Stimulated activated naive B cell treated with anti-CD40 and anti-IgM and Interleukin-4, amounts not matched to agents 10 μg/mL and 1 μg/mL and 100 μg/mL, for 72 hours (primary cell): ENCODE measurements at regions not wholly inside any gene's neighbourhood (a gene's known extent, or its start where the extent isn't known, plus 50 kb on each side); places are given as distances from the start of the nearest gene placed in this dataset.

Experiments used
- ATAC-seq, 2 donors: fragments of 150-1000 bp; cut with Tn5 transposase; replicated peaks; 2 replicates each; pipeline ENCODE4 v1.10.0; 2021; ENCODE audit warnings: moderate library complexity in 1 of 2
- DNase-seq: peaks from one replicate; pipeline ENCODE4 v3.0.0; 2021
- H3K27ac Mint-ChIP-seq: one replicate; pipeline ENCODE4 v1.8.0; 2022; ENCODE audit warnings: mild to moderate bottlenecking, mixed read lengths
- H3K27me3 Mint-ChIP-seq, 2 donors: one replicate each; pipeline ENCODE4 v1.8.0; 2022; ENCODE audit warnings: mixed read lengths in 2 of 2
- H3K36me3 Mint-ChIP-seq, 2 donors: one replicate each; pipeline ENCODE4 v1.8.0; 2022; ENCODE audit warnings: mixed read lengths in 2 of 2, mild to moderate bottlenecking in 1 of 2
- H3K4me1 Mint-ChIP-seq, 2 donors: one replicate each; pipeline ENCODE4 v1.8.0; 2022; ENCODE audit warnings: mixed read lengths in 2 of 2, mild to moderate bottlenecking in 1 of 2
- H3K4me3 Mint-ChIP-seq, 2 donors: one replicate each; pipeline ENCODE4 v1.8.0; 2022; ENCODE audit warnings: mild to moderate bottlenecking in 2 of 2, mixed read lengths in 2 of 2, moderate library complexity in 1 of 2
- H3K9me3 Mint-ChIP-seq, 2 donors: one replicate each; pipeline ENCODE4 v1.8.0; 2022; ENCODE audit warnings: mixed read lengths in 2 of 2, mild to moderate bottlenecking in 1 of 2

- H3K9me3 Mint-ChIP-seq: peaks cover 0 to 4% of the 10 kb centered on the region in 2 donors
- DNase-seq: no peak
- no peak for ATAC-seq
Observed at GRCh38 chr1:230548357-230548756, 93.9 kb upstream of the COG2 start.

GRCh38 chr1:230545181-230545580 is 97.1 kb upstream of the COG2 start:
- Mint-ChIP-seq H3K36me3 (no peaks in the 10 kb centered on the region), H3K9me3 (no peaks in the 10 kb centered on the region), H3K27me3 (peaks cover 5 to 22% of the 10 kb centered on the region in 2 donors), H3K4me3 (no peak overlapping the region), H3K4me1 (no peaks in the 10 kb centered on the region), H3K27ac (no peak overlapping the region)
- DNase-seq (no peak), ATAC-seq (no peak)

More at GRCh38 chr1:230548357-230548756, 93.9 kb upstream of the COG2 start:
- Mint-ChIP-seq H3K27me3 (peaks cover 17 to 29% of the 10 kb centered on the region in 2 donors), H3K4me3 (no peak overlapping the region), H3K4me1 (no peaks in the 10 kb centered on the region), H3K27ac (no peak overlapping the region), H3K36me3 (no peaks in the 10 kb centered on the region)

GRCh38 chr1:230544758-230545157 is 97.5 kb upstream of the COG2 start:
- no peaks in the 10 kb centered on the region for H3K9me3 Mint-ChIP-seq
- DNase-seq (no peak), ATAC-seq (no peak)
- no peak overlapping the region for H3K4me3 Mint-ChIP-seq
- no peak overlapping the region for H3K27ac Mint-ChIP-seq
- no peaks in the 10 kb centered on the region for H3K4me1 Mint-ChIP-seq
- peaks cover 5 to 22% of the 10 kb centered on the region in 2 donors for H3K27me3 Mint-ChIP-seq
- no peaks in the 10 kb centered on the region for H3K36me3 Mint-ChIP-seq

GRCh38 chr1:230543085-230543484 is 99.2 kb upstream of the COG2 start:
- Mint-ChIP-seq H3K9me3 (peaks cover 0 to 2% of the 10 kb centered on the region in 2 donors), H3K36me3 (no peaks in the 10 kb centered on the region), H3K27me3 (peaks cover 14 to 20% of the 10 kb centered on the region in 2 donors), H3K4me1 (no peaks in the 10 kb centered on the region), H3K27ac (no peak overlapping the region), H3K4me3 (no peak overlapping the region)
- no peak for DNase-seq
- ATAC-seq: no peak

GRCh38 chr1:230542681-230543080 is 99.6 kb upstream of the COG2 start:
- peaks cover 0 to 2% of the 10 kb centered on the region in 2 donors for H3K9me3 Mint-ChIP-seq
- no peaks in the 10 kb centered on the region for H3K4me1 Mint-ChIP-seq
- H3K27ac Mint-ChIP-seq: no peak overlapping the region
- ATAC-seq: no peak
- H3K36me3 Mint-ChIP-seq: no peaks in the 10 kb centered on the region
- DNase-seq: no peak
- H3K4me3 Mint-ChIP-seq: no peak overlapping the region
- peaks cover 14 to 20% of the 10 kb centered on the region in 2 donors for H3K27me3 Mint-ChIP-seq

DNA sequence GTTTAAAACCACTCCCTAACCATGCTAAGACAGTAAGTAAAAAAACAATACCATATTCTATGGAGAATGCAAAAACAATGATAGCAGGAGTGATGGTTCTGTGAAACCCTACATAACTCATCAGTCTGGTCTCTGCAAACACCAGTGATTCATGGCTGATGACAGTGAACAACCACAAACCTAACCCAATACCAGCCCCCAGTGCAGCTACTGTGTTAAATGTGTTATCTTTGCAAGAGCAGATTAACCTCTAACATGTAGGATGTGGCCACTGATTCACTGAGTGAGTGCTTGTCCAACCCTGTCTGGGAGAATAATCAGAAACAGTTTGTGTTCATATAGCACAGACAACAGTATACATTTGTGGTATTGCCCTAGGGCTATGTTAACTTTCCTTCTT is 100.2 kb upstream of the COG2 start:
- no peak overlapping the region for H3K4me3 Mint-ChIP-seq
- peaks cover 15 to 20% of the 10 kb centered on the region in 2 donors for H3K27me3 Mint-ChIP-seq
- no peaks in the 10 kb centered on the region for H3K36me3 Mint-ChIP-seq
- DNase-seq (no peak), ATAC-seq (no peak)
- H3K27ac Mint-ChIP-seq: no peak overlapping the region
- peaks cover 0 to 2% of the 10 kb centered on the region in 2 donors for H3K9me3 Mint-ChIP-seq
- H3K4me1 Mint-ChIP-seq: no peaks in the 10 kb centered on the region

DNA sequence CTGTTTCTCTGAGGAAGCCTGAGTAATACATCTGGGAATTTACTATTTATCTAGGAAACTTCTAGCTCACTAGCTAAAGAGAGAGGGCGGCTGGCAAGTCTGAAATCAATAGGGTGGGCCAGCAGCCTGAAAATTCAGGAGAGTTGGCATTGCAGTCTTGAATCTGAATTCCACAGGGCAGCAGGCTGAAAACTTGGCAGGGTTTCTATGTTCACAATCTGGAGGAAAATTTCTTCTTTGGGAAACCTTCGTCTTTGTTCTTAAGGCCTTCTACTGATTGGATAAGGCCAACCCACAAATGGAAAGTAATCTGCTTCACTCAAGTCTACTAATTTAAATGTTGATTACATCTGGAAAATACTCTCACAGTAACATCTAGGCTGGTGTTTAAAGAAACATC is 101.0 kb upstream of the COG2 start:
- ATAC-seq (no peak), DNase-seq (no peak)
- Mint-ChIP-seq H3K27me3 (peaks cover 15 to 20% of the 10 kb centered on the region in 2 donors), H3K4me3 (no peak overlapping the region), H3K9me3 (peaks cover 0 to 2% of the 10 kb centered on the region in 2 donors), H3K27ac (no peak overlapping the region), H3K36me3 (no peaks in the 10 kb centered on the region), H3K4me1 (no peaks in the 10 kb centered on the region)

DNA sequence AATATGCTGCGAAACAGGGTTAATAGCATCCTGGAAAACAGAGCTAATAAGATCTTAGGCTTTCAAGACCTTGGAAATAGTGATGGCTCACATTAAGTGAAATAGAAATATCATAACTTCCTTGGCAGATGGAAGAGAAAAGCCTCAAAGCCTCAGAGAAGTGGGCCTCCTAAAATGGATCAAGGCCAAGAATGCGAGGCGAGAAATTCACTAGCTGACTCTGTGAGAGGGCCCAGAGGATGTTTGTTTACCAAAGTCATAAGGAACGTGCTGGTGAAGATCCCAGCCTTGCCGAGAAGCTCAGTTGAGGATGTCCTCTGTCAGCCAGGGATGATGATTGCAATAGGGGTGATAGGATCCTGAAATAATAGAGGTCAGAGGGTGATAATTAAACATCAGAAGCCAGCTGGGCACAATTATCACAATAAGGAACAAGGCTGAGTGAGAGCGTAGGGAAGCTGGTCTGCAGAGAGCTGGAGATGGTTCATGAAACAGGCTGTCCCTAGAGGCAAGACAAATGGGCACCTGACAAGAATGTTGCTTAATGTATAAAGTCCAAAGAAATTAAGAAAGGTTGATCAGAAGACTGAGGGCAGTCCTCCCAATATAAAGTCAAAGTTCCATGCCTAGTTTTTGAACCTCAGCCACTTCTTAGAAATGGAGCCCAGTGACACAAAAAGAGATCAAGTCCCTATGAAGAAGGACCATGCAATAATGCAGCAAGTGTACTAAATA is 101.7 kb upstream of the COG2 start:
- H3K4me1 Mint-ChIP-seq: no peaks in the 10 kb centered on the region
- H3K27ac Mint-ChIP-seq: no peak overlapping the region
- peaks cover 0 to 2% of the 10 kb centered on the region in 2 donors for H3K9me3 Mint-ChIP-seq

GRCh38 chr1:230537456-230537855 is 104.8 kb upstream of the COG2 start:
- no peak for DNase-seq
- ATAC-seq: no peak
- Mint-ChIP-seq H3K4me3 (no peak overlapping the region), H3K27me3 (peaks cover 15 to 19% of the 10 kb centered on the region in 2 donors), H3K9me3 (peaks cover 6 to 13% of the 10 kb centered on the region in 2 donors), H3K36me3 (peaks cover 3 to 7% of the 10 kb centered on the region in 2 donors), H3K4me1 (no peaks in the 10 kb centered on the region), H3K27ac (no peak overlapping the region)

More for the DNA sequence above, 101.7 kb upstream of the COG2 start:
- Mint-ChIP-seq H3K4me3 (no peak overlapping the region), H3K27me3 (peaks cover 15 to 19% of the 10 kb centered on the region in 2 donors), H3K36me3 (no peaks in the 10 kb centered on the region)
- DNase-seq (no peak), ATAC-seq (no peak)

DNA sequence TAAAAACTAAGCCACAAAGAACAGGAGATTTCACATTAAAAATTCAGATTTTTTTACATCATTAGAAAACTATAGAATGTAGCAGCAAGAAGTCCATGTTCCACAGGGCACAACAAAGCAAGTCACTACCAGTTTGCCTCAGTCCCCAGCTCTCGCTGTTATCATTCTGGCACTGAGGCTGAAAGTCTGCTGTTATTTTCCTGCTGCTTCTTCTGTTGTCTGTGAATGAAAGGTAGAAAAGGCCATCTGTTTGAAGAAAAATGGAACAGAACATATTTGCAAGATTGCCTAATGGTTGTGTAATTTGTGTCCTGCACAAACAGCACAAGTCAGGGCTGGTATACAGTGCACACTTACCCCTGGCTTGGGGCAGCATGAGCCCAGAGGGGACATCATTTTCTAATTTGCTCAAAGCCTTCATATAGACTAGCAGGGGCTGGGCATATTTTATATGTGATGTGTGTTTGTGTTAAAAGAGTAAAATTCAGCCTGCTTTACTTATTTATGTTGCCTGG is 105.6 kb upstream of the COG2 start:
- Mint-ChIP-seq H3K4me1 (no peaks in the 10 kb centered on the region), H3K36me3 (peaks cover 3 to 7% of the 10 kb centered on the region in 2 donors), H3K9me3 (peaks cover 6 to 13% of the 10 kb centered on the region in 2 donors), H3K27me3 (peaks cover 15 to 19% of the 10 kb centered on the region in 2 donors), H3K27ac (no peak overlapping the region), H3K4me3 (no peak overlapping the region)
- no peak for DNase-seq
- ATAC-seq: no peak

- DNase-seq (no peak), ATAC-seq (no peak)
- H3K27ac Mint-ChIP-seq: no peak overlapping the region
- peaks cover 3 to 8% of the 10 kb centered on the region in 2 donors for H3K36me3 Mint-ChIP-seq
- H3K4me1 Mint-ChIP-seq: no peaks in the 10 kb centered on the region
- H3K4me3 Mint-ChIP-seq: no peak overlapping the region
- H3K27me3 Mint-ChIP-seq: peaks cover 27 to 28% of the 10 kb centered on the region in 2 donors
- H3K9me3 Mint-ChIP-seq: peaks cover 16 to 21% of the 10 kb centered on the region in 2 donors
Observed at GRCh38 chr1:230534224-230534623, 108.1 kb upstream of the COG2 start.

DNA sequence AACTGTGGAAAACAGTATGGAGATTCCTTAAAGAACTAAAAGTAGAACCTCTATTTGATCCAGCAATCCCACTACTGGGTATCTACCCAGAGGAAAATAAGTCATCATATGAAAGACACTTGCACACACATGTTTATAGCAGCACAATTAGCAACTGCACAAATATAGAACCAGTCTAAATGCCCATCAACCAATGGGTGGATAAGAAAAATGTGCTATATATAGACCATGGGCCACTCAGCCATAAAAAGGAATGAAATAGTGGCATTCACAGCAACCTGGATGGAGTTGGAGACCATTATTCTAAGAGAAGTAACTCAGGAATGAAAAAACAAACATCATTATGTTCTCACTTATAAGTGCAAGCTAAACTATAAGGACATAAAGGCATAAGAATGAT is 105.0 kb upstream of the PGBD5 start:
- H3K4me1 Mint-ChIP-seq: no peaks in the 10 kb centered on the region
- DNase-seq (no peak), ATAC-seq (no peak)
- H3K27me3 Mint-ChIP-seq: peaks cover 32 to 42% of the 10 kb centered on the region in 2 donors
- H3K27ac Mint-ChIP-seq: no peak overlapping the region
- peaks cover 16 to 19% of the 10 kb centered on the region in 2 donors for H3K9me3 Mint-ChIP-seq
- no peak overlapping the region for H3K4me3 Mint-ChIP-seq
- peaks cover 3 to 10% of the 10 kb centered on the region in 2 donors for H3K36me3 Mint-ChIP-seq

DNA sequence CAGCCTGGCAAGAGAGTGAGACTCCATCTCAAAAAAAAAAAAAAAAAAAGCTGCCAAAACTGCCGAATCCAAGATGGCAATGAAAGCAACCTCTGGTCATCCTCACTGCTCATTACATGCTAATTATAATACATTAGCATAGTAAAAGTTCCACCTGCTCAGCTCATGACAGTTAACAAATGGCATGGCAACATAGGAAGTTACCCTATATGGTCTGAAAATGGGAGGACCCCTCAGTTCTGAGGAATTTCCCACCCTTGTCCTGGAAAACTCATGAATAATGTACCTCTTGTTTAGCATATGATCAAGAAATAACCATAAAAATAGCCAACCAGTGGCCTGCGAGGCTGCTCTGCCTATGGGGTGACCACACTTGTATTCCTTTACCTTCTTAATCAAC is 93.1 kb upstream of the PGBD5 start:
- Mint-ChIP-seq H3K36me3 (no peaks in the 10 kb centered on the region), H3K27me3 (peaks cover 23 to 24% of the 10 kb centered on the region in 2 donors), H3K27ac (no peak overlapping the region), H3K9me3 (peaks cover 0 to 1% of the 10 kb centered on the region in 2 donors), H3K4me3 (no peak overlapping the region), H3K4me1 (peaks cover 0 to 2% of the 10 kb centered on the region in 2 donors)
- ATAC-seq: no peak
- no peak for DNase-seq

GRCh38 chr1:230518511-230518910 is 92.4 kb upstream of the PGBD5 start:
- peaks cover 0 to 2% of the 10 kb centered on the region in 2 donors for H3K4me1 Mint-ChIP-seq

DNA sequence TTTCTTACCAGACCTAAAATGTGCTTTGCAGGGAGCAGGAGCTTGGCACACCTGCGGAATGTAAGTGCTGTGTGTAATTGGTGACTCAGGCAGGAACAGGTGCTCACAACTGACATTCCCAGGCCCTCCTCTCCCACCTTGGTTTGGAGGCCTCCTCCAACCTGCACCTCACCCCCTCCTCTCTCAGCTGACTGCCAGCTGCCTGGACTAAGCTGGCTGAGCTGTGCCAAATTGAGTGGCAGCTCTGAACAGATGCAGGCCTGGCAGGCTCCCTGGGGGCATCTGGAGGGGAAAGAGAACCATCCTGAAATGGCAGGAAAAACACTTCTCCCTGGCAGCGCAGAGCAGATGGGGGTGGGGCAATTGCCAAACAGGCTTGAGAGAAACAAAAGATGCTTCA is 91.7 kb upstream of the PGBD5 start:
- peaks cover 0 to 1% of the 10 kb centered on the region in 2 donors for H3K9me3 Mint-ChIP-seq
- no peak for DNase-seq

More at GRCh38 chr1:230518511-230518910, 92.4 kb upstream of the PGBD5 start:
- Mint-ChIP-seq H3K27me3 (peaks cover 22 to 23% of the 10 kb centered on the region in 2 donors), H3K27ac (no peak overlapping the region), H3K9me3 (peaks cover 0 to 1% of the 10 kb centered on the region in 2 donors), H3K4me3 (no peak overlapping the region), H3K36me3 (no peaks in the 10 kb centered on the region)
- ATAC-seq (no peak), DNase-seq (no peak)

More for the DNA sequence above, 91.7 kb upstream of the PGBD5 start:
- Mint-ChIP-seq H3K4me1 (peaks cover 0 to 2% of the 10 kb centered on the region in 2 donors), H3K4me3 (no peak overlapping the region), H3K36me3 (no peaks in the 10 kb centered on the region), H3K27ac (no peak overlapping the region), H3K27me3 (peaks cover 20 to 23% of the 10 kb centered on the region in 2 donors)
- no peak for ATAC-seq
